Esophagus squamous epithelium (tissue), 5 donors: ENCODE measurements at regions not wholly inside any gene's neighbourhood (a gene's known extent, or its start where the extent isn't known, plus 50 kb on each side); places are given as distances from the start of the nearest gene placed in this dataset.

Experiments
- DNase-seq: peaks from one replicate; lab custom pipeline; 2025; lab: John Stamatoyannopoulos, UW
- H3K27ac ChIP-seq, 4 donors: fragments of 200-600 bp; sonication (generic); one replicate each; pipeline ENCODE4 v1.5.1; 2016 to 2019; ENCODE audit warnings: mild to moderate bottlenecking in 1 of 4
- H3K27me3 ChIP-seq, 4 donors: fragments of 200-600 bp; sonication (generic); 1 replicate in 3 of 4; 2 replicates in 1 of 4; pipeline versions ENCODE4 v1.5.1 to v1.6.0; 2017 to 2021; ENCODE audit warnings: antibody characterized with exemption in 1 of 4
- H3K36me3 ChIP-seq, 3 donors: fragments of 200-600 bp; sonication (generic); one replicate each; pipeline ENCODE4 v1.5.1; 2016 to 2019
- H3K4me1 ChIP-seq, 3 donors: fragments of 200-600 bp; sonication (generic); one replicate each; pipeline ENCODE4 v1.5.1; 2017 to 2019
- H3K4me3 ChIP-seq, 4 donors: fragments of 200-600 bp; sonication (generic); 1 replicate in 3 of 4; 2 replicates in 1 of 4; pipeline ENCODE4 v1.5.1; 2016 to 2019; ENCODE audit warnings: mild to moderate bottlenecking in 2 of 4, moderate library complexity in 1 of 4
- H3K9me3 ChIP-seq, 3 donors: fragments of 200-600 bp; sonication (generic); one replicate each; pipeline ENCODE4 v1.5.1; 2016 to 2019
- CTCF ChIP-seq, 6 experiments: fragments of 450-650 bp in 4 of 6; fragments of 200-600 bp in 2 of 6; sonication (generic) in 2 of 6; IDR thresholded peaks; one replicate each; pipeline ENCODE4 v1.5.1; 2016 to 2019; ENCODE audit warnings: antibody characterized with exemption in 6 of 6, mild to moderate bottlenecking in 4 of 6, moderate library complexity in 4 of 6
- POLR2A ChIP-seq, 4 donors: fragments of 450-650 bp; IDR thresholded peaks; one replicate each; pipeline ENCODE4 v1.6.1; 2017; ENCODE audit warnings: antibody characterized with exemption in 4 of 4, mild to moderate bottlenecking in 4 of 4, moderate library complexity in 3 of 4
- WGBS, 2 donors: methylation state at CpG; one replicate each; pipeline ENCODE4 v1.1.5; 2018; 5-methylcytosine and 5-hydroxymethylcytosine counted together
- intact Hi-C: fragments of 100-400 bp; cut with DNase I; formaldehyde crosslinking; loops from one replicate; pipeline ENCODE4 v1.15.0; 2022
- donor health status: DM: yes; HTN: yes; CAD: no.

GRCh38 chr18:40582105-40582504 lies 1372.9 kb upstream of the PIK3C3 start:
- Histone ChIP-seq H3K27ac (no peak overlapping the region), H3K4me3 (no peak overlapping the region), H3K27me3 (no peaks in the 10 kb centered on the region), H3K36me3 (no peaks in the 10 kb centered on the region), H3K4me1 (no peaks in the 10 kb centered on the region), H3K9me3 (no peaks in the 10 kb centered on the region)
- TF ChIP-seq CTCF (IDR thresholded peaks at IDR 0.05), result no peak
- no peak for TF ChIP-seq POLR2A (IDR thresholded peaks at IDR 0.05)
- DNase-seq, result no peak
- 81 to 100% methylated on average over 1 of the region's 1 CpG for WGBS, 2 donors
- intact Hi-C loops, result no loop called here

GRCh38 chr18:40577981-40578365 lies 1377.1 kb upstream of the PIK3C3 start:
- TF ChIP-seq CTCF (IDR thresholded peaks at IDR 0.05) (no peak), POLR2A (IDR thresholded peaks at IDR 0.05) (no peak)
- H3K36me3 ChIP-seq, result no peaks in the 10 kb centered on the region
- no peaks in the 10 kb centered on the region for H3K9me3 ChIP-seq
- no peaks in the 10 kb centered on the region for H3K4me1 ChIP-seq
- no peak for DNase-seq
- H3K27ac ChIP-seq, result no peak overlapping the region
- intact Hi-C loops, result no loop called here
- WGBS, 2 donors, result 31 to 40% methylated on average over 4 of the region's 4 CpGs
- H3K27me3 ChIP-seq, result no peaks in the 10 kb centered on the region
- no peak overlapping the region for H3K4me3 ChIP-seq

DNA sequence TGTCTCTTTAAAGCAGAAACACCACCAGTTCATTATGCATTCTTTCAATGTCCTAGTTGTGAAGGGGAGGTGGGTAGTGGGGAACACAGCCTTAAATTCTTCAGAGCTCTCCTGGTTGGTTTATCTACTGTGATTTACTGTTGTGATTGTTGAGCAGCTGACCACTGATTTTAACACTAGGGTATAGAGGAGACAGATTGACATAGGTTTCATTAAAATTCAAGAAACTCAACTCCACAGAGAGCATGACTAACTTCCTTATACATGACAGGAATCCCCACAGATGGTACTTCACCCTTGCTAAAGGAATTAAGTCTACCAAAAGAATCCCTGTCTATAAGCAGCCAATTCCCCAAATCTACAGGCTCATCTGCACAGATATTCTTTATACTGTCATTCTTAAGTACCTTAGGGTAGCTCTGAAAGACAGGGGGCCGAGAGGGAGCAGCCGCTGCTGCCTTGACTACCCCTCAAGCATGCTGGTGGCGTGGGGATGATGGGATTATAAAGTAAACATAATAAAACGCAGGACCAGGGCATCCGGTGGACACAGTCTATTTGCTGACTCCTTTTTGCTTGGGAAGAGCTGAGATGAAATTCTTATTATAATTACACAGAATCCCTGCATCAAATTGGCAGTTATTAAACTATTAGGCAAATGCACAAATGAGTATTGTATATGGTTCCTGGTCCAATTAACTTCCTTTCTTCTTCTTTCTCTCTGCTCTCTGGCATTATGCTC lies 1377.6 kb upstream of the PIK3C3 start:
- H3K9me3 ChIP-seq, result no peaks in the 10 kb centered on the region
- H3K27ac ChIP-seq, result no peak overlapping the region
- no peaks in the 10 kb centered on the region for H3K4me1 ChIP-seq
- WGBS, 2 donors, result 27 to 48% methylated on average over 5 of the region's 5 CpGs
- intact Hi-C loops, result no loop called here
- no peaks in the 10 kb centered on the region for H3K36me3 ChIP-seq
- H3K4me3 ChIP-seq, result no peak overlapping the region
- no peaks in the 10 kb centered on the region for H3K27me3 ChIP-seq
- TF ChIP-seq POLR2A (IDR thresholded peaks at IDR 0.05), result no peak
- no peak for TF ChIP-seq CTCF (IDR thresholded peaks at IDR 0.05)
- no peak for DNase-seq

DNA sequence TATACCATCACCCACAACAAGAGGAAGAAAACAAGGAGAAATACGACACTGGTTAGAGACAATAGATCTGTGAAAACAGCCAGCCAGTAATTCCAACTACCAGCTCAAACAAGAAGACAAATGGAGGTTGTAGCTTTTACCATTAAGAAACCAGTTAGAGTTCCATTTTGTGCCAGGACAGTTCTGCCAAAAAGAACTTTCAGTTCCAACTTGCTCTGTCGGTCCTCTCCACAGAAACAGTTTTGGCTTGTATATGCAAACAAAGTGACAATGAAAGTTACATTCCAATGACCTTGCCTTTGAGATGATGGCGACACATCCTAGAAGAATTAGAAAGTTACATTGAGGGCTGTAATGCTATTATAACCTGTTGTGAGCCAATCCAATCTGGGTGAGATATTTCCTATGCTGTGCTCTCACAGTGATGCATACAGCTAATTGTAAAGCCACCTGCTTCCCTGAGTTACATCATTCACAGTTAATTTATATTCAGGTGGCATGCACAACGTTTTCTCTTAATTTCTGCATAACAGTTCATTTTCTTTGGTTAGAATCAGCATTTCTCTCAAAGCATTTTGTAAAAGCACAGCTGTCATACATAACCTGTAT lies 1378.4 kb upstream of the PIK3C3 start:
- Histone ChIP-seq H3K27ac (no peak overlapping the region), H3K4me1 (no peaks in the 10 kb centered on the region), H3K9me3 (no peaks in the 10 kb centered on the region), H3K36me3 (no peaks in the 10 kb centered on the region), H3K27me3 (no peaks in the 10 kb centered on the region), H3K4me3 (no peak overlapping the region)
- intact Hi-C loops, result no loop called here
- DNase-seq, result no peak
- TF ChIP-seq CTCF (IDR thresholded peaks at IDR 0.05) (no peak), POLR2A (IDR thresholded peaks at IDR 0.05) (no peak)
- WGBS, 2 donors, result 19 to 35% methylated on average over 4 of the region's 4 CpGs

DNA sequence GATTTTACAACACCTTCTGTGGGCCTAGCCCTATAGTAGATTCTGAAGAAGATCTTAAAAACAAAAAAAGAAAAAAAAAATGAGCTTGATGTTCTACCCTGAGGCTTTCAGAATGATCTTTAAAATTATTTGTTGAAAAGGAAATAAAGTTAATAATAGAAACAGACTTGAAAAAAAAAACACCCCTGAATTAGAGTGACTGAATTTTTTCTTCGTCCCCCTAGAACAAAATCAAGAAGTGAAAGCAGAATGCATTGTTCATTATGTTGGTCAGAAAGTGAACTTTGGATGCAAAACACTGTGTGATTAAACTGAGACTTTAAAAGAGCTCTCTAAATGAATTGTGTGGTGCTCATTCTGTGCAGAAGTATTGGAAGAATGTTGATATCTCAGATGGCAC lies 1384.4 kb upstream of the PIK3C3 start:
- TF ChIP-seq CTCF (IDR thresholded peaks at IDR 0.05), result no peak
- TF ChIP-seq POLR2A (IDR thresholded peaks at IDR 0.05), result no peak
- no peaks in the 10 kb centered on the region for H3K27me3 ChIP-seq
- no peaks in the 10 kb centered on the region for H3K4me1 ChIP-seq
- no peak overlapping the region for H3K4me3 ChIP-seq
- intact Hi-C loops, result no loop called here
- H3K9me3 ChIP-seq, result no peaks in the 10 kb centered on the region
- no peaks in the 10 kb centered on the region for H3K36me3 ChIP-seq
- H3K27ac ChIP-seq, result no peak overlapping the region
- DNase-seq, result no peak
- 65 to 86% methylated on average over 1 of the region's 1 CpG for WGBS, 2 donors
